Pancreas (tissue), 10 donors: ENCODE measurements at regions not wholly inside any gene's neighbourhood (a gene's known extent, or its start where the extent isn't known, plus 50 kb on each side); places are given as distances from the start of the nearest gene placed in this dataset.
"Not testable (repeated sequence)": the region's sequence is repeated elsewhere in the genome, so short reads cannot be mapped to it uniquely, and the experiment has no call there.

Experiments used
- ATAC-seq, 4 donors: fragments of 200-7000 bp; cut with Tn5 transposase; one replicate each; pipeline versions ENCODE4 v1.8.0 to v1.9.1; 2020; ENCODE audit warnings: mild to moderate bottlenecking in 4 of 4, moderate library complexity in 4 of 4
- DNase-seq, 6 donors: peaks; one replicate each; pipeline ENCODE4 v3.0.0-alpha.2; 2020
- FAIRE-seq: peaks from 2 replicates; lab custom pipeline; 2012; peaks lifted over from hg19 to GRCh38; lab: Jason Lieb, UNC
- H3K27ac ChIP-seq, 4 donors: fragments of 200-600 bp; sonication (generic); 1 replicate in 3 of 4; 2 replicates in 1 of 4; pipeline versions ENCODE4 v1.5.0 to v1.8.0; 2020
- H3K27me3 ChIP-seq, 4 donors: fragments of 200-600 bp; one replicate each; pipeline ENCODE4 v1.8.0; 2021
- H3K36me3 ChIP-seq, 3 donors: fragments of 200-600 bp; sonication (generic) in 1 of 3; one replicate each; pipeline versions ENCODE4 v1.5.0 to v1.8.0; 2020 to 2021
- H3K4me1 ChIP-seq, 3 donors: fragments of 200-600 bp; one replicate each; pipeline ENCODE4 v1.8.0; 2021
- H3K4me3 ChIP-seq, 4 donors: fragments of 200-600 bp; sonication (generic) in 2 of 4; one replicate each; pipeline versions ENCODE4 v1.5.0 to v1.8.0; 2020 to 2021
- H3K9me3 ChIP-seq, 4 donors: fragments of 200-600 bp; one replicate each; pipeline ENCODE4 v1.8.0; 2021
- CTCF ChIP-seq, 4 donors: fragments of 200-600 bp; sonication (generic) in 3 of 4; IDR thresholded peaks; one replicate each; pipeline versions ENCODE4 v1.5.0 to v1.8.0; 2021; ENCODE audit warnings: antibody characterized with exemption in 4 of 4
- WGBS, 2 donors: extraction: QIAGEN DNeasy Blood & Tissue Kit; methylation state at CpG; one replicate each; pipeline ENCODE4 v1.1.7; 2013; 5-methylcytosine and 5-hydroxymethylcytosine counted together
- intact Hi-C, 3 donors: fragments of 100-400 bp; cut with DNase I; formaldehyde crosslinking; loops; one replicate each; pipeline versions ENCODE4 v1.11.1 to v1.14.2; 2022
- donor health status: healthy with polysubstance abuse.
- donor health status: DM: no; HTN: no; CAD: no; lungs with moderate emphysema.
- donor health status: DM: no; HTN: no; CAD: no.
- donor health status: control.
- donor health status: control.
- donor health status: Bipolar disorder and iron deficiency.
- donor health status: DM: yes; HTN: yes; CAD: no.
- donor health status: DM: no; HTN: no; CAD: no.
- donor health status: DM: no; HTN: no; CAD: no.
- donor health status: DM: yes; HTN: yes; CAD: no.

GRCh38 chr2:184041777-184042176 lies 556.6 kb upstream of the ZNF804A start:
- ATAC-seq (no peak), FAIRE-seq (no peak), DNase-seq (no peak)
- no peaks in the 10 kb centered on the region for H3K4me1 ChIP-seq
- 83 to 96% methylated on average over 4 of the region's 4 CpGs for WGBS, 2 donors
- no peaks in the 10 kb centered on the region for H3K9me3 ChIP-seq
- no peak for TF ChIP-seq CTCF (IDR thresholded peaks at IDR 0.05)
- no peaks in the 10 kb centered on the region for H3K36me3 ChIP-seq
- H3K27ac ChIP-seq: no peak overlapping the region
- intact Hi-C loops: no loop called here
- no peak overlapping the region for H3K4me3 ChIP-seq
- no peaks in the 10 kb centered on the region for H3K27me3 ChIP-seq

- DNase-seq: no peak
- Histone ChIP-seq H3K36me3 (no peaks in the 10 kb centered on the region), H3K4me1 (no peaks in the 10 kb centered on the region), H3K27ac (no peak overlapping the region), H3K9me3 (no peaks in the 10 kb centered on the region), H3K27me3 (no peaks in the 10 kb centered on the region), H3K4me3 (no peak overlapping the region)
- no peak for TF ChIP-seq CTCF (IDR thresholded peaks at IDR 0.05)
- WGBS, 2 donors: 51 to 57% methylated on average over 3 of the region's 3 CpGs
- intact Hi-C loops: no loop called here
- FAIRE-seq: no peak
- ATAC-seq: no peak
Observed at GRCh38 chr2:184047536-184047935, 550.8 kb upstream of the ZNF804A start.

GRCh38 chr2:184049566-184049965 lies 548.8 kb upstream of the ZNF804A start:
- ATAC-seq (no peak), FAIRE-seq (no peak), DNase-seq (no peak)
- H3K27me3 ChIP-seq: no peaks in the 10 kb centered on the region
- no peak for TF ChIP-seq CTCF (IDR thresholded peaks at IDR 0.05)
- no peak overlapping the region for H3K4me3 ChIP-seq
- H3K27ac ChIP-seq: no peak overlapping the region
- no peaks in the 10 kb centered on the region for H3K36me3 ChIP-seq
- WGBS, 2 donors: 89 to 91% methylated on average over 2 of the region's 2 CpGs
- H3K4me1 ChIP-seq: peaks cover 0 to 4% (median 0%) of the 10 kb centered on the region in 3 donors
- H3K9me3 ChIP-seq: no peaks in the 10 kb centered on the region
- intact Hi-C loops: no loop called here

- FAIRE-seq (peak; percentile 13), ATAC-seq (peak; percentile 89 to 96 (median 92)), DNase-seq (peak in 3 of 6 donors; percentile 21 to 35 (median 28))
- TF ChIP-seq CTCF (IDR thresholded peaks at IDR 0.05): no peak
- H3K36me3 ChIP-seq: no peaks in the 10 kb centered on the region
- intact Hi-C loops: no loop called here
- WGBS, 2 donors: 16 to 17% methylated on average over 3 of the region's 3 CpGs
- no peak overlapping the region for H3K4me3 ChIP-seq
- H3K27ac ChIP-seq: peak overlapping the region in 2 of 4 donors; percentile 15 to 53
- H3K27me3 ChIP-seq: no peaks in the 10 kb centered on the region
- H3K4me1 ChIP-seq: peaks cover 0 to 4% (median 0%) of the 10 kb centered on the region in 3 donors
- no peaks in the 10 kb centered on the region for H3K9me3 ChIP-seq
Observed at GRCh38 chr2:184053326-184053725, 545.0 kb upstream of the ZNF804A start.

- ATAC-seq, H3K27ac ChIP-seq, H3K4me1 ChIP-seq, FAIRE-seq, intact Hi-C loops, H3K4me3 ChIP-seq, H3K9me3 ChIP-seq, H3K36me3 ChIP-seq, DNase-seq, H3K27me3 ChIP-seq: not testable (repeated sequence)
- WGBS, 2 donors: 97 to 100% methylated on average over 1 of the region's 1 CpG
Observed at GRCh38 chr2:184054419-184054818, 543.9 kb upstream of the ZNF804A start.
